ENCODE measurements at regions not wholly inside any gene's neighbourhood (a gene's known extent, or its start where the extent isn't known, plus 50 kb on each side); places are given as distances from the start of the nearest gene placed in this dataset.

DNA sequence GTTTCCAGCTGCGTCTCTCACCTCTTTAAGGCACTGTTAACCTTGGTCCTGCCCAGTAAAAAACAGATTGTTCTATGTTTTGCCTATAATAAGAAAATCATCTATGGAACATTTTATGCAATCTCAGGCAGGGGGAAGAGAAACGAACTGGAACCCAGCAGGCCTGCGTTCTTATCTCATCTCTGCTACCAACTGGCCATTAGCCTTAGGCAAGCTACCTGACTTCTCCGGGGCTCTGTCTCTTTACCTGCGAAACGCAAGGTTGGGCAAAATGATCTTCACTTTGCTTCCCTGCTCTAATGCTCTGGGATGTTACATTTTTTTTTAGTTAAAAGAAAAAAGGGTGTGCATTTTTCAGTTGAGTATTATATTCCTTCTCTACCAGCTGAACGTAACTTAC lies 70.5 kb upstream of the WIPF1 start:
- no peak for TF ChIP-seq ZFX (IDR thresholded peaks at IDR 0.05; ENCODE audit: borderline replicate concordance)
- TF ChIP-seq, protein P1, sequence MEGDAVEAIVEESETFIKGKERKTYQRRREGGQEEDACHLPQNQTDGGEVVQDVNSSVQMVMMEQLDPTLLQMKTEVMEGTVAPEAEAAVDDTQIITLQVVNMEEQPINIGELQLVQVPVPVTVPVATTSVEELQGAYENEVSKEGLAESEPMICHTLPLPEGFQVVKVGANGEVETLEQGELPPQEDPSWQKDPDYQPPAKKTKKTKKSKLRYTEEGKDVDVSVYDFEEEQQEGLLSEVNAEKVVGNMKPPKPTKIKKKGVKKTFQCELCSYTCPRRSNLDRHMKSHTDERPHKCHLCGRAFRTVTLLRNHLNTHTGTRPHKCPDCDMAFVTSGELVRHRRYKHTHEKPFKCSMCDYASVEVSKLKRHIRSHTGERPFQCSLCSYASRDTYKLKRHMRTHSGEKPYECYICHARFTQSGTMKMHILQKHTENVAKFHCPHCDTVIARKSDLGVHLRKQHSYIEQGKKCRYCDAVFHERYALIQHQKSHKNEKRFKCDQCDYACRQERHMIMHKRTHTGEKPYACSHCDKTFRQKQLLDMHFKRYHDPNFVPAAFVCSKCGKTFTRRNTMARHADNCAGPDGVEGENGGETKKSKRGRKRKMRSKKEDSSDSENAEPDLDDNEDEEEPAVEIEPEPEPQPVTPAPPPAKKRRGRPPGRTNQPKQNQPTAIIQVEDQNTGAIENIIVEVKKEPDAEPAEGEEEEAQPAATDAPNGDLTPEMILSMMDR (IDR thresholded peaks at IDR 0.05): no peak

DNA sequence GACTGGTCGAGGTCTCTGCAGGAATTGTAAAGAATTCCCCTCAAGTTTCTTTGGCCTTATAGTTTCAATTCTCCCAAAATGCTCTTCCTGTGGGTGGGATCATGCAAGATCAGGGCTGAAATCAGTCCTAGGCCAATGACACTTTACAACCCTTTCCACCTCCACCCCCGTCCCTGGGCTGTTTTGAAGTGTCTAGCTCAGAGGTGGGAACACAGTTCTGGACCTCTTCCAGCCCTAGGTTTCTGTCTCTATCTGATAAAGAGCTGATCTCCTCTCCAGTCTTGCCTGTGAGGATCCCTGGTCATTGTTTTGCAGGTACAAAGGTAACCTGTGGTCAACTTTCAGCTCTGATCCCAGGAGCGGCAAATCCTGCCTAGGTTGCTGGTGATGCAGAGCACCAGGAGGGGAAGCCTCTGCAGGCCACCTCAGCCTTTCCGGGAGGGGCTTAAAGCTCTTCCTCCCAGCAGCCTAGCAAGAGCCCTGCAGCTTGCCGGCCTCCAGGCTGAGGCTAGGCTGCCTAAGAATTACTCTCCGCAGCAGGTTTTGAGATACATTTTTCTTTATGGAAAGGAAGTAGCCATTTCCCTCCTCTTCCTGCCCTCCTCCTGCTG lies 69.8 kb upstream of the WIPF1 start:
- TF ChIP-seq, protein P1 (IDR thresholded peaks at IDR 0.05): no peak
- TF ChIP-seq ZFX (IDR thresholded peaks at IDR 0.05; ENCODE audit: borderline replicate concordance): no peak

More for the DNA sequence above, 70.5 kb upstream of the WIPF1 start:
- H3K27ac ChIP-seq: no peak overlapping the region

DNA sequence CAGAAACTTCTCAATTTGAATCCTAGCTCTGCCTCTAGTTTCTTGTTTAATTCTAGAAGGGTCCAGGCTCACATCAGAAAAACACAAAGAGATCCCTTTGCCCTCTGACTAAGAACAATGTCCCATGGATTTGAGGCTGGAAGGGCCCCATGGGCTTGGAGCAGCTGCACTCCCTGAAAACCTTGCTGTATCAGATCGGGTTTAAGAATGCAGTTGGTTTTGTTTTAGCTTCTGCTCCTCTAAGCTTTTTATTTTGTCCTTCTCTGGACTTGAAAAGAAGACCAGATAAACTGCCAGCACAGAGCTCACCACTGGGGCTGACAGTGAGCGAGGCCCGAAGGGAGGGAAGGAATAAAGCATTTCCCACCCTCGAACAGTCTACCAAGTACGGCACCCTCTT lies 69.2 kb upstream of the WIPF1 start:
- TF ChIP-seq ZFX (IDR thresholded peaks at IDR 0.05; ENCODE audit: borderline replicate concordance): no peak
- TF ChIP-seq, protein P1 (IDR thresholded peaks at IDR 0.05): no peak
- H3K27ac ChIP-seq: no peak overlapping the region

More for the DNA sequence above, 69.8 kb upstream of the WIPF1 start:
- no peak overlapping the region for H3K27ac ChIP-seq

DNA sequence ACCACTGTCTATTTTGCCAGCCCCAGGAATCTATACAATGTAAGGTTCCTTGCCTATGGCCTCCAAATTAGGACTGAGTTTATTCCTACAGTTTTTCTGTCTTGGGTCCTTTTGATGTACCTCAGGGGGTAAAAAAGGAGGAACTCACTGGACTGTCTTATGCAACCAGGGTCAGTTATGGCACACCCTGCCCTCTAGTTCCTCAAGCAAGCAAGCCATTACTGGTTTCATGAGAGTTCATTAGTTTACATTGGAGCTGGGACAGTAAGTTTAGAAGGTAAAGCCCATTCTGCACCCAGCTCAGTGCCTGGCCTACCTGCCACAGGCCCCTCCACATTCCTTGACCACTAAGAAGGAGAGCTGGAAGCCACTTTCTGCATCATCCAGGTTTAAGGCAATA lies 68.7 kb upstream of the WIPF1 start:
- H3K27ac ChIP-seq: no peak overlapping the region
- no peak for TF ChIP-seq ZFX (IDR thresholded peaks at IDR 0.05; ENCODE audit: borderline replicate concordance)
- TF ChIP-seq, protein P1 (IDR thresholded peaks at IDR 0.05): no peak

DNA sequence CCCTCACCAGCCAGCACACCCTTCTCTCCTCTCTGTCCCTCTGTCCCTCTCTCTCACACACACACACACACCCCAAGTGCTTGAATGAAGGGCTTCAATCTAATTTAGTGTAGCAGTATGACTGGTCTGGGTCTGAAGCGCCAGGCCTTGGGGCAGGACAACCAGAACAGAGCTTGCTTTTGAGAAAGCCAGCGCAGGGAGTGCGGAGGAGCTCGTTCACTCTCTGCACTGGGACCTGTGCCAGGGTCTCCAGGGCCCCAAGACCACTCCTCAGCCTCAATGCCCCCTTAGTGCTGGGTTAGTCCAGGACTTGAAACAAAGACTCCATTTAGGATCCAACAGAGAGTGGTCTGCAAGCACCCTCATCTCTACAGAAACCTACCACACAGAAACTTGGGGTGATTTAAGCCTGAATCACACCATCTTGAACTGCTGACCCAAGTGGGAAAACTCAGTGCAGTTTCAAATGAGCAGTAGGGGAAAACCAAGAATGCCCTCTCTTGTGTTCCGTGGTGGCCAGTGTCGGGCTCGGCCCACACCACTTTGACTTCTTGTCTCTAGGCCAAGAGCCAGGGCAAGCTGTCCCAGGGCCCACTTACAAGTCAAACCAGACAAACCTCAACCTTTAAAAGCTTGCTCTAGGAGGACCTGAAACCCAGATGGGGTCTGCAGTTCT lies 66.6 kb upstream of the WIPF1 start:
- no peak overlapping the region for H3K27ac ChIP-seq
- TF ChIP-seq, protein P1 (IDR thresholded peaks at IDR 0.05): no peak
- TF ChIP-seq ZFX (IDR thresholded peaks at IDR 0.05; ENCODE audit: borderline replicate concordance): no peak

DNA sequence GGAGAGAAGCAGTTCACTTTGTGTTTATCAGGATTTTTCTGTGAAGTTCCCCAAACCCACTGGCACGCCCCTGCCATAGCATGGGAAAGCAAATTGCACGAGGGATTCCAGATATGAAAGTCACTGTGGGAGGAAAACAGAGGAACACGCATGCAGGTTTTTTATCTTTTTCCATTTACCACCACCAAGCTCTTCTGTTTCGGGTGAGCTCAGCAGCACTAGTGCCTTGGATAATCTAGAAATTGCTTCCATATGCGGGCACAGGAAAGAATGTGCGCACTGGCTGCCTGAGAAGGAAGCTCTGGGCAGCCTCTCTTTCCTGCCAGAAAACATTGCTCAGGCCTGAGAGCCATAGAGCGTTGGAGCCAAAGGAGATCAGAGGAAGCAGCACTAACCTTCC lies 65.9 kb upstream of the WIPF1 start:
- no peak overlapping the region for H3K27ac ChIP-seq
- TF ChIP-seq, protein P1 (IDR thresholded peaks at IDR 0.05): no peak
- no peak for TF ChIP-seq ZFX (IDR thresholded peaks at IDR 0.05; ENCODE audit: borderline replicate concordance)

DNA sequence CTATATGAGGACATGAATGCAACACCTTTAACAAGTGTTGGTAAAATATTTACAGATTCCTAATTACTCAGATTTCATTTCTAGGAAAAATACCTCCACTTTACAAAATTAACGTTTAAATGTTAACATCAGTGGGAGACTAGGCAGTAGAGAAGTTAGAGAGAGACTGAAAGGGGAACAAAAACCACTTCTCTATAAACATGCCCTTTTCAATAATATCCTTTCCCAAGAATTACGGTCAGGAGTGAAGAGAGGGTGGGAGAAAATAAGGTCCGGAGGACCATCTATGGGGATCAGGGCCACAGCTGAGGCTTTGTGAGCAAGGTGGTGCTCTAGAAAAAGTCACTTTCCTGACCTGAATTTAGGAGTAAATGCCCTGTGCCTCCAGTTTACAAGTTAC lies 65.3 kb upstream of the WIPF1 start:
- TF ChIP-seq, protein P1 (IDR thresholded peaks at IDR 0.05): no peak
- TF ChIP-seq ZFX (IDR thresholded peaks at IDR 0.05; ENCODE audit: borderline replicate concordance): no peak
- no peak overlapping the region for H3K27ac ChIP-seq
